ENCODE measurements at regions not wholly inside any gene's neighbourhood (a gene's known extent, or its start where the extent isn't known, plus 50 kb on each side); places are given as distances from the start of the nearest gene placed in this dataset.
"Not testable (repeated sequence)": the region's sequence is repeated elsewhere in the genome, so short reads cannot be mapped to it uniquely, and the experiment has no call there.

DNA sequence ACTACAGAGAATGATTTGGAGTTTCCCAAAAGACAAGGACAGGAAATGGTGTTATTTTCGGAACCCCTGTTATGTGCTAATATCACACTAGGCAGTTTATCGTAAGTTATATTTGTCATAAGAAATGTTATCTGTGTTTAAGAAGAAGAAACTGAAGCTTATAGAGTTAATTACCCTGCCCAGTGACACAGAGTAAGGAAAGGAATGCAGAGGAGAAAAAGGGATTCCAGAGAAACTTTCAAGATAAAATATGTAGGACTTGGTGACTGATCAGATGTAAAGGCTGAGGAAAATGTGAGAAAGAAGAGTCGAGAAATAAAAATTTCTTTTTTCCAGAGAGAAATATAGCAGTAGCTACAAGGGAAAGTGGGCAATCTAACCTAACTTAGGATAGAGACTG, 63.5 kb upstream of the ZNF746 start:
- DNase-seq = no peak

DNA sequence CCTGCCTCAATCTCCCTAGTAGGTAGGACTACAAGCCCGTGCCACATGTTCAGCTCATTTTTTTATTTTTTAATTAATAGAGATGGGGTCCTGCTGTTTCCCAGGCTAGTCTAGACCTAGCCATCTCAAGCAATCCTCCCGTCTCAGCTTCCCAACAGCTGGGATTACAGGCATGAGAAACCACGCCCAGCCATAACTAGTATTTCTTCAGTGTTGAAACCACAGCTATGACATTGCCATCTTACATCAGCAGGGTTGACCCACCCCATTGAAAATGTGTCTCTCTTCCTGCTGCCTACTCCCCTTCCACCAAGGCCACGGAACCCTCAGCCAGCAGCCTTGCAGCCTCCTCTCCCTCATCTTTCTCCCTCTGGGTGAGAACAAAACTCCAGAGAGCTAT, 62.1 kb upstream of the ZNF746 start:
- DNase-seq = no peak

DNA sequence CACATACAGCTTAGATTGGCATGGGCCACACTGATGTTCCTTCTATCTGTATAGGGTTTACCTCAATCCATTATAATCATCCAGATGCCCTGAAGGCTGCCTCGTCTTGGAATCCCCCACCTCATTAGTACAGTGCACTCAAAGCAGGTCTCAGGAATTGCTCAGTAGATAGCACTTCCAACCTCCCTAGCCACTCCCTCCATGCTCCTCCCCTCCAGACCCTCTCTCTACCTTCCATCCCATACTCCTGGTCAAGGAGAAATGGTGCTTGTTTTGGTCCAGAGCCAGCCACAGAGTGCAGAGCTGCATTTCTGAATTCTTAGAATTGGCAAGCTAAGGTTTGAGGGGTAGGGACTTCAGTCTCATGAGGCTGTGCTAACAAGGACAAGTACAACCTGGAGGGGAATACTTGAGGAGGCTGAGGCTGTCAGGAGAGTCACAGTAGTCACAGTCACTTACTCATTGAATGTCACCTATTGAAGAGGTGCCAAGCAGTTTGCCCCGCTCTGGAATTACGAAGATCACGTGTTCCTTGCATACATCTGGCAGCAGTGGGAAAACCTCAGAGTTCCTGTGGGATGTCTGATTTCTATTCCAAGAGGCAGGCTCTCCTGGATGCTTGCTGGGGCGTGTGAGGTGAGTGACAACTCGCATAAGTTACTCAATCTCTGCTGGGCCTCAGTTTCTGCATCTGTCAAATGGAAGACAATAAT, 60.7 kb upstream of the ZNF746 start:
- DNase-seq = no peak

DNA sequence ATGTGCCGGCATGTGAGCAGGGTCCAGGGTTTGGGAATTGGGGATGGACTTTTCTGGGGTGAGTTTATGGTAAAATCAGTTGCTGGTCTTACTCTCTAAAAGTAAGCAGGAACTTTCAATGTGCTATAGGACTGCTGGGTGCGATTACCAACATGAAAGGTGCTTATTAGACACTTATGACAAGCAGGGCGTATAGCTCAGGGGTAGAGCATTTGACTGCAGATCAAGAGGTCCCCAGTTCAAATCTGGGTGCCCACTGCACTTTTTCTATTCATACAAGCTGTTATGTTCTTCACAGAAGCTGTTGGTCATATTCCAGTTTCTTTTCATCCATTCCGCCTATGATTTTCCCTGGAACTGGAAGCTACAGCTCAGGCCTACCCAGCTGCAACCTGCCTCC, 58.9 kb upstream of the ZNF746 start:
- DNase-seq = not testable (repeated sequence)

DNA sequence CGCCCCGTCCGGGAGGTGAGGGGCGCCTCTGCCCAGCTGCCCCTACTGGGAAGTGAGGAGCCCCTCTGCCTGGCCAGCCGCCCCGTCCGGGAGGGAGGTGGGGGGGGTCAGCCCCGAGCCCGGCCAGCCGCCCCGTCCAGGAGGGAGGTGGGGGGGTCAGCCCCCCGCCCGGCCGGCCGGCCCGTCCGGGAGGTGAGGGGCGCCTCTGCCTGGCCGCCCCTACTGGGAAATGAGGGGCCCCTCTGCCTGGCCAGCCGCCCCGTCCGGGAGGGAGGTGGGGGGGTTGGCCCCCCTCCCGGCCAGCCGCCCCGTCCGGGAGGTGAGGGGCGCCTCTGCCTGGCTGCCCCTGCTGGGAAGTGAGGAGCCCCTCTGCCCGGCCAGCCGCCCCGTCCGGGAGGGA, 57.2 kb upstream of the ZNF746 start:
- DNase-seq = not testable (repeated sequence)

DNA sequence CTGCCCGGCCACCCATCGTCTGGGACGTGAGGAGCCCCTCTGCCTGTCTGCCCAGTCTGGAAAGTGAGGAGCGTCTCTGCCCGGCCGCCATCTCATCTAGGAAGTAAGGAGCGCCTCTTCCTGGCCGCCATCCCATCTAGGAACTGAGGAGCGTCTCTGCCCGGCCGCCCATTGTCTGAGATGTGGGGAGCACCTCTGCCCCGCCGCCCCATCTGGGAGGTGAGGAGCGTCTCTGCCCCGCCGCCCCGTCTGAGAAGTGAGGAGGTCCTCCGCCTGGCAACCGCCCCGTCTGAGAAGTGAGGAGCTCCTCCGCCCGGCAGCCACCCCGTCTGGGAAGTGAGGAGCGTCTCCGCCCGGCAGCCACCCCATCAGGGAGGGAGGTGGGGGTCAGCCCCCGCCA, 56.4 kb upstream of the ZNF746 start:
- not testable (repeated sequence) for DNase-seq

DNA sequence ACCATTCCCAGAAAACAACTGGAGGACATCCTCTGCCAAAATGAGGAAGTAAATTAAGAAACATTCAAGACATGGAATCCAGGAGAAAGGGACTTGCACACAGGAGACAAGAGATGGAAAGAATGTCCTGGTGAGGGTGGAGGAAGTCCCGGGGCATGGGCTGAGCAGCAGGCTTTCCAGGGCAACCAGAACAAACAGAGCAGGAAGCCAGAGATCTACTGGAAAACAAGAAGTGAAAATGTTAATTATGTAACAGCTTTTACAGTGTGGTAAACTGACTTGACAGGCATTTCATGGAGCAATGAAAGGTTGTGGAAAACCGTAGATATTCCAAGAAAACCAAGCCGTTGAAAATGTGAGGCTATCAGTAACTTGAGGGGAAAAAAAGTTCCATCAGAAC, 55.2 kb upstream of the ZNF746 start:
- DNase-seq = no peak
